KBM-7 (cell line): ENCODE measurements at regions not wholly inside any gene's neighbourhood (a gene's known extent, or its start where the extent isn't known, plus 50 kb on each side); places are given as distances from the start of the nearest gene placed in this dataset.
"Not testable (repeated sequence)": the region's sequence is repeated elsewhere in the genome, so short reads cannot be mapped to it uniquely, and the experiment has no call there.

ENCODE experiments used
- DNase-seq: peaks from one replicate; pipeline ENCODE4 v3.0.0-alpha.2; 2015
- in situ Hi-C: fragments of 300-500 bp; cut with MboI; formaldehyde crosslinking; loops from 2 replicates; pipeline ENCODE4 v1.14.3; 2020; ENCODE audit warnings: low sequenced_read_pairs, low pct_unique_long_range_greater_than_20kb, mixed read lengths

DNA sequence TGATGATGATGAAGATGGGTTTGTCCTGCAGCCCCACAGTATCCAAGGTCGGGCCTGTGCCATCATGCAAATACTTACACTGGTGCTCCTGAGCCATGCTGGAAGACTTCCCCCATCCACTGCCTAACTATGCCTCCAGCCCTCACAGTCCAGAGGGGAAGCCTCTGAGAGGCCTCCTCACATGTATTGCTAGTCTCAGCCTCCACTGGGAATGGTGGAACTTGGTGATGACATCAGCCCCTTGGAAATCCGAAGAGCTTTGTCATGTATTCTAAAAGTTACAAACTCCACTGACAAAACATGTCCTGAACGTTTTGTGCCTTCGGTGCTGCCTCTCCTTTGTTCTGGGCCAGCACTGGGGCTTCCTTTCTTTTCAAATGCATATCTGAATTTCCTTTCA is 61.1 kb upstream of the DMRTB1 start:
- no peak for DNase-seq
- in situ Hi-C loops, result loop anchor here (10.0 kb wide), 1 partner anchor 103 kb away; no protein-coding TSS in a partner anchor

DNA sequence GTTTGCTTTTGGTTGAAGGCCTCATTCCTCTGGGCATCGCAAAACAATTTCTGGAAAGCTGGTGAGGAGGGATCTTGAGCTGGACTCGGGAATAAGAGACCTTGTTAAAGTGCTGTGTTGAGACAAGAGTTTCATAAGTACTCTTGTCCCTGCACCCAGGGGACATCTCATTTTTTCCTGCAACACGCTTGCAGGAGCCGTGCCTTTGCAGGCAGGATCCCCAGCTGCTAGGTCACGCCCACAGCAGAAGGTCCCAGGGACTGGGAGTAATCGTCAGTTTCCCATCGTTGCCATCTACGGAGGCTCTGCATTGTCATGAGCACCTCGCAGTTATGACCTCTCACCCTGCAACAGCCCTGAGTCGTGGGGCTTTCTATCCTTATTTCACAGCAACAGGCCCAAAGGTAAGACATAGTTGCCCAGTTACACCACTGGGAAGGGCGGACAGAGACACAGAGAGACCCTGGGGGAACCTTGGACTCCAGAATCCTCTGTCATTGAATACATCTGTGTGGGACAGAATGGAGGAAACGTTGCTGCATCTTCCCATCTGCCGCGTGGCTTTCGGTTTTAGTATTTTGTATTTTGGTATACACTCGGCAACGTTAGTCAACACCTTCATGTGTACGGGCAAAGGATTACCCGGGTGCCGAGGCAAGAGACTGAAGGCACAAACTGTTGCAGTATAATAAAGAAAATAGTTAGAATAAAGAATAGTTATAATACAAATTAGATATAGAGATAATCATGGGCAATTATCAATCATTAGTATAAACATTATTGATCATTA is 60.4 kb upstream of the DMRTB1 start:
- in situ Hi-C loops, result loop anchor here (10.0 kb wide), 1 partner anchor 104 kb away; no protein-coding TSS in a partner anchor
- DNase-seq, result no peak

DNA sequence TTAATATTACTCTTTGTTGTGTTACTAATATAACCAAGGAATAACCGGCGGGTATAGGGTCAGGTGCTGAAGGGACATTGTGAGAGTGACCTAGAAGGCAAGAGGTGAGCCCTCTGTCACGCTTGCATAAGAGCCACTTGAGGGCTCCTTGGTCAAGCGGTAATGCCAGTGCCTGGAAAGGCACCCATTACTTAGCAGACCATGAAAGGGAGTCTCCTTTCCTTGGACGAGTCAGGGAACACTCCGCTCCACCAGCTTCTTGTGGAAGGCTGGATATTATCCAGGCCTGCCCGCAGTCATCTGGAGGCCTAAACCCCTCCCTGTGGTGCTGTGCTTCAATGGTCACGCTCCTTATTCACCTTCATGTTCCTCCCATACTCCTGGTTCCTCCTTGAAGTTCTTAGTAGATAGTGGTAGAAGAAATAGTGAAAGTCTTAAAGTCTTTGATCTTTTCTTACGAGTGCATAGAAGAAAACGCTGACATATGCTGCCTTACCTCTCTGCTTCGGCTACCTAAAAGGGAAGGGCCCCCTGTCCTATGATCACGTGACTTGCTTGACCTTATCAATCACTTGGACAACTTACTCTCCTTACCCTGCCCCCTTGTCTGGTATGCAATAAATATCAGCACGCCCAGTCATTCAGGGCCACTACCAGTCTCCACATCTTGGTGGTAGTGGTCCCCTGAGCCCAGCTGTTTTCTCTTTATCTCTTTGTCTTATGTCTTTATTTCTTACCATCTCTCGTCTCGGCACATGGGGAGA is 59.6 kb upstream of the DMRTB1 start:
- DNase-seq, result not testable (repeated sequence)
- in situ Hi-C loops, result loop anchor here (10.0 kb wide), 1 partner anchor 105 kb away; no protein-coding TSS in a partner anchor

DNA sequence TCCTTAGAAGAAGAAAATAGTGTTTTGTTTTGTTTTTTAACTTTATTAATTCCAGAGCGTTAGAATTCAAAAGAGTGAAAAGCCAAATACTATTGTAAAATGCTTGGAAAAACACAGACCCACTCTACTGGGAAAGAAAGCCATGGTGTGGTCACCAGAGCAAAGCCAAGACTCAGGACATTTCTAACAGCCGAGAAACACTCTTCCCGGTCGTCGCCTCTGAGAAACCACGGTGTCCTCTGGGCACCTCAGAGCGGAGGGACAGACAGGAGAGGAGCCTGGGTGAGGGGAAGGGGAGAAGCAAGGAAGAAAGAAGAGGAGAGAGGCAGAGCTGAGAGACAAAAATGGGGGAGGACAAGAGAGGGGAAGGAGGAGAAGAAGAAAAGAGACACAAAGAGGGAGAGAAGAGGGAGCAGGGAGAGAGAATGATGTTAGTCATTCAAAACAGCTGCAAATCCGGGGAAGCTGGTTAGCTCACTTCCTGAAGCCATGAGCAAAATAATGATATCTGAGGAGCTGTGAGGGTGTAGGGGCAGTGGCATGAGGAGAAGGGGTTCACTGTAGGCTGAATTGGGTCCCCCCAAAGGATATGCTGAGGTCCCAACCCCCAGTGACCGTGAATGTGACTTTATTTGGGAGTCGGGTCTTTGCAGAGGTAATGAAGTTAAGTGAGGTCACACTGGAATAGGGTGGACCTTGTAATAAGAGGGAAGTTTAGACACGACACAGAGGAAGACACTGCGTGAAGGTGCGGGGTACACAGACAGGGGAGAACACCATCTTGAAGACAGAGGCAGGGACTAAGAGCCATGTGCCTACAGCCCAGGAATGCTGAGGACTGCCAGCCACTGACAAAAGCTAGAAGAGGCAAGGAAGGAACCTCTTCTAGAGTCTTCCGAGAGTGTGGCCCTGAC is 58.2 kb upstream of the DMRTB1 start:
- DNase-seq, result no peak
- in situ Hi-C loops, result no loop called here

DNA sequence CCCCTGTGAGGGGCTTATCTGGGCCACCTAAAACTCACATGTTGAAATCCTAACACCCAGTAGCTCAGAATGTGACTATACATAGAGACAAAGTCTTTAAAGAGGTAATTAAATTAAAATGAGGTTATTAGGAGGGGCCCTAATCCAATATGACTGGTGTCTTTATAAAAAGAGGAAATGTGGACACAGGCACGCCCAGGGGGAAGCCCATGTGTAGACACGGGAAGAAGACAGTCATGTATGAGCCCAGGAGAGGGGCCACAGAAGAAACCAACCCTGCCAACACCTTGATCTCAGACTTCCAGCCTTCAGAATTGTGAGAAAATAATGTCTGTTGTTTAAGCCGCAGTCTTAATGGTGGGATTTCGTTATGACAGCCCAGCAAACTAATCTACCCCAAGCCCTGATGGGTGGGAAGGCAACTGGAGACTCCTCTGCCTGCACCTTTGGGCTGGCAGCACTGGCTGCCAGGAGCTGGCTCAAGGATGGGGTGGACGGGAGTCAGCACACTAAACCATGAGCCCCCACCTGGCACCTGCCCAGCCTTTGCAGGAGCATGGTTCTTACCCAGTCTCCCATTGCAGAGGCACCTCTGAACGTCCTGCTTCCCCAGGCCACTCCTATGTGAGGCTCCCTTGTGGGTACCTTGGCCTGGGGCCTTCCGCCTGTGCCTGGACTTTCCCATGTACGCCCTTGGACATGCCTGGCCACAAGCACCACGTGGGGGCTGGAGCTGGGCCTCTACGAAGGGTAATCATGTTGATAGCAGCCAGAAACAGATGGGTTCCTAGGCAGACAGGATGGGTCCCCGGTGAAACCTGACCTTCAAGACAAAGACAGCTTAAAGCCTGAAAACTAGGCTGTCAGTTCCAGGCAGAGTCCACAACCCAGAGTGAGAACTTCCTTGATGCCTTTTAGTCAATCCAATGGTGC is 57.1 kb upstream of the DMRTB1 start:
- in situ Hi-C loops, result no loop called here
- no peak for DNase-seq

DNA sequence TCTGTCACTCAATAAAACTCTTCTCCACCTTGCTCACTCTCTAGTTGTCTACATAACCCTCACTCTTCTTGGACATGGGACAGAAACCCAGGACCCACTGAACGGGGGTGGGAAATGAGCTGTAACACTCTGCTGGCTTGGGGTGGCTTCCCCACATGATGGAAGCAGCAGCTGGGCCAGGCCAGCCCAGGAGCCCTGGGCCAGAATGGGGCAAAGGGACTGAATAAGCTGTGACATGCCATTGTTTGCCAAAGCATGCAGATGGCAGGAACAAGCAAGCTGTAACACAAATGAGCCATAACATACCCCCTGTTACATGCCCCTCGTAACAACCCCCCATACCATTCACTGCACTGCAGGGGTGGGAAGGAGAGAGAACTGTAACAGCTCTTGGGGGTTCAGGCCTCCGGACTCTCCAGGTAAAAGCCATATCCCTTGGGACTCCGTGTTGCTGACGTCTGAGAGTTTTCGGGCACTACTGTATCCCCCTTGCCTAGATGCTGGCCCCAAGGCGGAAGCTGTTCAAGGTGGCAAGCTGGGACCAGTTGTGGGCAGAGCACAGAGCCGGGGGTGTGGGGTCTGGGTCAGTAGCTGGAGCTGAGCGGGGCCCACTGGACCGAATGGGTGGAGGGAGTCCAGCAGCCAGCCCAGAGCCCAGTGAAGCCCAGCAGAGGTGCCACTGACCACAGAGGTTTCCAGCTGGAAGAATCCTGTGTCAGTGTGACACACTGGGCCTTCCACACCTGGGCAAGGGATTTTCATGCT is 56.1 kb upstream of the DMRTB1 start:
- DNase-seq, result no peak

DNA sequence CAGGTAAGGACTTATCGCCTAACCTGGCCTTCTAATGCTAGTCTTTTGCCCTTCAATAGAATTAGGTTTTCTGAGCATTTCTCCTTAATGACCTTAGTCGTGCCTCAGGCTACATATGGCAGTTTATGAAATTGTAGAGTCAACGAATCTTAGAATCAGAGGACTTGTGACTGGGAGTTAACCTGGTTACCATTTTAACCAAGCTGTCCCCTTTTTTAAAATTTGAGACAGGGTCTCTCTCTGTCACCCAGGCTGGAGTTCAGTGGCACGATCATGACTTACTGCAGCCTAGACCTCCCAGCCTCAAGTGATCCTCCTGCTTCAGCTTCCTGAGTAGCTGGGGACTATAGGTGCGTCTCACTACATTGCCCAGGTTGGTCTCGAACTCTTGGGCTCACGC is 53.5 kb upstream of the DMRTB1 start:
- no peak for DNase-seq
- in situ Hi-C loops, result no loop called here

More for the DNA sequence above, 56.1 kb upstream of the DMRTB1 start:
- in situ Hi-C loops, result no loop called here

DNA sequence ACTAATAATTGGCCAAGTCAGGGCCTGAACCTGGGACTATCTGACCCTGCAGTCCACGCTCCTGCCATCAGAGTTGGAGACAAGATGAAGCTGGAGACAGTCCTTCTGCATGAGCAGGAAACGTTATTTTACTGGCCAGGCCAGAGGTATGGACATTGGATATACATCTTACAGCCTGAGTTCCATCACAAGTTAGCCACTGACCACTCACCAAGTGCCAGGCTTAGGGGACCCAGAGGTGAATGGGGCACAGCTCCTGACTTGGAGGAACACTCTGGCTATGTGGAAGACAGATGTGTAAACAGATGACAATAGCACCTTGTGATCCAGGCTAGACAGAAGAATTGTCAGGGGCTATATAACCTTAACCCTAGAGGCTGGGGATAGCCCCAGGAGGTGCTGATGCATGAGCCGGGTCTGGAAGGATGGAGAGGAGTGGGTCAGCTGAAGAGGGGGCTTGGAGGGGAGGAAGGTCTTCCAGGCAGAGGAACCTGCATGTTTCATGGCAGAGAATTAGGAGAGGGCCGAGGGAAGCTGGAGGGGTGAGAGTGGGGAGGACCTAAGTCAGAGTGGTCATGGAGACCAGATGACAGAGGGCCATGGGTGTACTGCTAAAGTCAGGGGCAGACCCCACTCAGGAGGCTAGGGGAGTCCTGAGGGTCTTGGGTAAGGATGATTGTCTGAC is 52.5 kb upstream of the DMRTB1 start:
- in situ Hi-C loops, result no loop called here
- no peak for DNase-seq

DNA sequence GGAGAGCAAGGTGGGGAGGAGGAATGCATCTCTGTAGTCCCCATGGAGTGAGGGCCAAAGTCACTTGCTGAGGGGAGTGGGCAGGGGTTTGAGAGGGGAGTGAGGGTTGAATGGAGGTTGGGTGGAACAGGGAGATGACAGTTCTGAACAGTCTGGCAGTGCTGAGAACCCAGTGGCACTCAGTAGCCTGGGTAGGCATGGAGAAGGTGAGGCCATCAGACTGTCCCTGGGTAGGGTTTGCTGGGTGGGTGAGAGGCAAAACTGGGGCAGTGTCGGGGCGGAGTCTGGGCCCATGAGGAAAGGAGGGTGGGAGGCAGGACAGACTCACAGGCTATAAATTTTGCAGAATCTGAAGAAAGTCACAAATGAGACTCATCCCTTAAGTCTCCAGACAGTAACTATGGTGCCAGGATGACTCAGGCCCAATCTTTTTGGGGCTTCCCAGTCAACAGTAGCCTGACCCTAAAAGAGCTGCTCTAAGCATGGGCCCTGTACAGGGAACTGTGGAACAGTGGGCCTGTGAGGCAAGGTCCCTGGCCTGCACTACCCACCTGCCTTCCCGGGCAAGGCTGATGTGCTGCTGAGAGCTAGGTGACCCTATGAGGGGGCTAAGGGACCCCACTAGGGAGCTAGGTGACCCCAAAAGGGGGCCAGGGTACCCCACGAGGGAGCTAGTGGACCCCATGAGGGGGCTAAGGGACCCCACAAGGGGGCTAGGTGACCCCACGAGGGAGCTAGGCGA is 51.0 kb upstream of the DMRTB1 start:
- in situ Hi-C loops, result no loop called here
- no peak for DNase-seq

DNA sequence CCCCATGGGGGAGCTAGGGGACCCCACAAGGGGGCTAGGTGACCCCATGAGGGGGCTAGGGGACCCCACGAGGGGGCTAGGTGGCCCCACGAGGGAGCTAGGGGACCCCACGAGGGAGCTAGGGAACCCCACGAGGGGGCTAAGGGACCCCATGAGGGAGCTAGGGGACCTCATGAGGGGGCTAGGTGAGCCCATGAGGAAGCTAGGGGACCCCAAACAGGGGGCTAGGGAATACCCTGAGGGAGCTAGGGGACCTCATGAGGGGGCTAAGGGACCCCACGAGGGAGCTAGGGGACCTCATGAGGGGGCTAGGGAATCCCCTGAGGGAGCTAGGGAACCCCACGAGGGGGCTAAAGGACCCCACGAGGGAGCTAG is 50.5 kb upstream of the DMRTB1 start:
- in situ Hi-C loops, result no loop called here
- no peak for DNase-seq

DNA sequence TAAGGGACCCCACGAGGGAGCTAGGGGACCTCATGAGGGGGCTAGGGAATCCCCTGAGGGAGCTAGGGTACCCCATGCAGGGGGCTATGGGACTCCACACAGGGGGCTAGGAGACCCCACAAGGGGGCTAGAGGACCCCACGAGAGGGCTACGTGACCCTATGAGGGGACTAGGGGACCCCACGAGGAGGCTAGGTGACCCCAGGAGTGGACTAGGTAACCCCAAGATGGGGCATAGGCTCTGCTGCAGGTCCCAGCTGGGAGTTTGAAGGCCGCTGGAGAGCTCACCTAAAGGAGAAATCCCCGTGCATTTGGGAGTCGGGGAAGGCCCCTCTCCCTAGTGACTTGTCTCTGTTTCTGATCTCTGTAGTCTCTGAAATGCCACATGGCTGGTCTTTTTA is 50.0 kb upstream of the DMRTB1 start:
- no peak for DNase-seq
- in situ Hi-C loops, result no loop called here
